Left ventricle myocardium inferior (tissue), 1 donor: ENCODE measurements at regions not wholly inside any gene's neighbourhood (a gene's known extent, or its start where the extent isn't known, plus 50 kb on each side); places are given as distances from the start of the nearest gene placed in this dataset.

Experiments used
- DNase-seq: peaks from one replicate; pipeline ENCODE4 v3.0.0-alpha.2; 2020
- H3K27ac ChIP-seq: fragments of 200-600 bp; replicated peaks from 2 replicates; pipeline ENCODE4 v1.8.0; 2021
- H3K27me3 ChIP-seq: fragments of 200-600 bp; 2 replicates; pipeline ENCODE4 v1.8.0; 2021; ENCODE audit warnings: low read depth
- H3K36me3 ChIP-seq: fragments of 200-600 bp; 2 replicates; pipeline ENCODE4 v1.8.0; 2021
- H3K4me1 ChIP-seq: fragments of 200-600 bp; 2 replicates; pipeline ENCODE4 v1.8.0; 2021
- H3K4me3 ChIP-seq: fragments of 200-600 bp; 2 replicates; pipeline ENCODE4 v1.8.0; 2021; ENCODE audit warnings: mild to moderate bottlenecking, moderate library complexity
- H3K9me3 ChIP-seq: fragments of 200-600 bp; replicated peaks from 2 replicates; pipeline ENCODE4 v1.8.0; 2021
- CTCF ChIP-seq: fragments of 200-600 bp; IDR thresholded peaks from 2 replicates; pipeline ENCODE4 v1.8.0; 2021; ENCODE audit warnings: antibody characterized with exemption, mild to moderate bottlenecking, borderline replicate concordance
- intact Hi-C: fragments of 100-400 bp; cut with micrococcal nuclease; formaldehyde crosslinking; loops from one replicate; pipeline ENCODE4 v1.11.0; 2022
- donor health status: DM: no; HTN: yes; CAD: no; lungs with severe emphysema.

GRCh38 chr18:72605376-72605775 lies 61.2 kb upstream of the CBLN2 start:
- Histone ChIP-seq H3K9me3 (no peaks in the 10 kb centered on the region), H3K27ac (no peak overlapping the region), H3K27me3 (no peaks in the 10 kb centered on the region), H3K4me1 (no peaks in the 10 kb centered on the region), H3K4me3 (no peak overlapping the region), H3K36me3 (no peaks in the 10 kb centered on the region)
- intact Hi-C loops, result no loop called here
- TF ChIP-seq CTCF, result no peak
- no peak for DNase-seq

GRCh38 chr18:72601944-72602343 lies 57.8 kb upstream of the CBLN2 start:
- no peak for DNase-seq
- intact Hi-C loops, result no loop called here
- Histone ChIP-seq H3K27me3 (no peaks in the 10 kb centered on the region), H3K9me3 (no peaks in the 10 kb centered on the region), H3K27ac (no peak overlapping the region), H3K36me3 (no peaks in the 10 kb centered on the region), H3K4me3 (no peak overlapping the region), H3K4me1 (no peaks in the 10 kb centered on the region)
- TF ChIP-seq CTCF, result no peak

- no peak for DNase-seq
These were observed 57.3 kb upstream of the CBLN2 start for GRCh38 chr18:72601481-72601880.

More at GRCh38 chr18:72601481-72601880, 57.3 kb upstream of the CBLN2 start:
- H3K4me3 ChIP-seq, result no peak overlapping the region
- H3K36me3 ChIP-seq, result no peaks in the 10 kb centered on the region
- intact Hi-C loops, result no loop called here
- H3K4me1 ChIP-seq, result no peaks in the 10 kb centered on the region
- H3K9me3 ChIP-seq, result no peaks in the 10 kb centered on the region
- no peak overlapping the region for H3K27ac ChIP-seq
- no peak for TF ChIP-seq CTCF
- H3K27me3 ChIP-seq, result no peaks in the 10 kb centered on the region
